Keratinocyte (primary cell): ENCODE measurements at regions not wholly inside any gene's neighbourhood (a gene's known extent, or its start where the extent isn't known, plus 50 kb on each side); places are given as distances from the start of the nearest gene placed in this dataset.

Source experiments
- DNase-seq: peaks from one replicate; pipeline ENCODE4 v3.0.0-alpha.2; 2011; ENCODE audit warnings: low read depth, missing footprints, low spot score
- FAIRE-seq: peaks from 2 replicates; lab custom pipeline; 2011; peaks lifted over from hg19 to GRCh38; lab: Jason Lieb, UNC
- H2AFZ ChIP-seq: 2 replicates; pipeline ENCODE4 v1.6.0; 2012; ENCODE audit warnings: low read length, control low read depth, inconsistent platforms; ENCODE audit not compliant: control insufficient read depth
- H3K27ac ChIP-seq: 2 replicates; pipeline ENCODE4 v1.5.1; 2011; ENCODE audit warnings: low read length; ENCODE audit not compliant: control insufficient read depth, insufficient read depth
- H3K27me3 ChIP-seq: 3 replicates; pipeline ENCODE4 v1.6.0; 2011; ENCODE audit warnings: low read length; ENCODE audit not compliant: control insufficient read depth, insufficient read depth; ENCODE audit errors: extremely low read depth
- H3K36me3 ChIP-seq, 2 experiments: 2 replicates in 1 of 2; 3 replicates in 1 of 2; pipeline ENCODE4 v1.5.1; 2011; ENCODE audit warnings: low read length in 2 of 2, mild to moderate bottlenecking in 1 of 2; ENCODE audit not compliant: control insufficient read depth in 2 of 2, insufficient read depth in 2 of 2; ENCODE audit errors: extremely low read depth in 1 of 2
- H3K4me1 ChIP-seq: 3 replicates; pipeline ENCODE4 v1.5.1; 2011; ENCODE audit warnings: low read length; ENCODE audit not compliant: control insufficient read depth, insufficient read depth; ENCODE audit errors: extremely low read depth
- H3K4me2 ChIP-seq: 3 replicates; pipeline ENCODE4 v1.6.0; 2011; ENCODE audit warnings: low read depth, low read length; ENCODE audit not compliant: control insufficient read depth, insufficient read depth; ENCODE audit errors: extremely low read depth
- H3K4me3 ChIP-seq, 3 experiments: fragments of 200-600 bp in 1 of 3; sonication (generic) in 1 of 3; 2 replicates in 2 of 3; 3 replicates in 1 of 3; pipeline ENCODE4 v1.5.1; 2011 to 2016; ENCODE audit warnings: low read length in 3 of 3, mild to moderate bottlenecking in 3 of 3, control low read depth in 2 of 3, inconsistent platforms in 1 of 3, low read depth in 1 of 3, mixed read lengths in 1 of 3, mixed run types in 1 of 3, moderate library complexity in 1 of 3; ENCODE audit not compliant: control insufficient read depth in 2 of 3, insufficient read depth in 2 of 3; ENCODE audit errors: extremely low read depth in 1 of 3
- H3K79me2 ChIP-seq: 2 replicates; pipeline ENCODE4 v1.6.0; 2012; ENCODE audit warnings: low read length; ENCODE audit not compliant: control insufficient read depth, insufficient read depth
- H3K9ac ChIP-seq: 3 replicates; pipeline ENCODE4 v1.6.0; 2011; ENCODE audit warnings: low read length; ENCODE audit not compliant: control insufficient read depth, insufficient read depth; ENCODE audit errors: extremely low read depth
- H3K9me1 ChIP-seq: 3 replicates; pipeline ENCODE4 v1.6.0; 2011; ENCODE audit warnings: low read length; ENCODE audit not compliant: control insufficient read depth, insufficient read depth; ENCODE audit errors: extremely low read depth
- H3K9me3 ChIP-seq: 2 replicates; pipeline ENCODE4 v1.5.1; 2012; ENCODE audit warnings: low read depth, low read length; ENCODE audit not compliant: control insufficient read depth
- H4K20me1 ChIP-seq: 3 replicates; pipeline ENCODE4 v1.6.0; 2011; ENCODE audit warnings: low read length; ENCODE audit not compliant: control insufficient read depth, insufficient read depth; ENCODE audit errors: extremely low read depth
- EZH2 ChIP-seq: IDR thresholded peaks from one replicate; pipeline ENCODE4 v1.6.1; 2012; ENCODE audit warnings: inconsistent platforms, mild to moderate bottlenecking, low read length, moderate library complexity
- dilution Hi-C: fragments of 300-500 bp; cut with MboI; formaldehyde crosslinking; loops from one replicate; pipeline ENCODE4 v1.7.0; 2020; ENCODE audit warnings: low sequenced_read_pairs; ENCODE audit not compliant: extremely low pct_ligation_motif_present
- TF ChIP-seq, protein P1 (sequence below), 3 experiments: IDR thresholded peaks in 1 of 3; conservative IDR thresholded peaks in 1 of 3; optimal IDR thresholded peaks in 1 of 3; 2 replicates in 2 of 3; 3 replicates in 1 of 3; pipeline versions ENCODE3 to v1.5.1; 2011; ENCODE audit warnings: low read length in 3 of 3, mild to moderate bottlenecking in 3 of 3, moderate library complexity in 2 of 3, control low read depth in 1 of 3, inconsistent platforms in 1 of 3; ENCODE audit not compliant: insufficient read depth in 2 of 3; ENCODE audit errors: extremely low read depth in 1 of 3

DNA sequence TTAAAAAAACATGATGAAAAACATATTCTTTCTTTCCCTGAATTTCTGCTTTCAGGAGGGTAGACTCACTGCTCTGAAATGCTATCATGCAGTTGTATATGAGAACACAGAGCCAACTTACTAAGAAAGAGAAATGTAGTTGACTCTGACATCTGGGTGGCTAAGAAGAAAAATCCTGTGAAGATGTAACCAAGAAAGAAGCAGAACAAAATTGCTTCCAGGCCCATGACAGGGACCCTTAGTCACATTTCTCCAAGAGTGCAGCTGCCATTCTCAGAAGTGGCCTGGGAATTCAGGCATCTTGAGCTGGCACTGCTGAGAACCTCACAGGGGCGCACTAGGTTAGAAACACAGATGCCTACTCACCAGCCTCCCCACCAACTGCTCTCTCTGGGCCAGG is 73.6 kb downstream of the RPL27A start:
- Histone ChIP-seq H3K9me1 (peaks cover 5% of the 10 kb centered on the region), H3K4me1 (peaks cover 3% of the 10 kb centered on the region), H3K79me2 (peaks cover 85% of the 10 kb centered on the region), H2AFZ (no peak overlapping the region), H3K27ac (no peak overlapping the region), H3K4me2 (no peak overlapping the region), H3K4me3 (no peak overlapping the region), H3K9ac (no peak overlapping the region), H3K36me3 (peaks cover 0 to 3% of the 10 kb centered on the region in 2 experiments), H3K27me3 (no peaks in the 10 kb centered on the region), H3K9me3 (no peaks in the 10 kb centered on the region), H4K20me1 (peaks cover 7% of the 10 kb centered on the region)
- FAIRE-seq: no peak
- TF ChIP-seq EZH2: no peak
- TF ChIP-seq, protein P1, sequence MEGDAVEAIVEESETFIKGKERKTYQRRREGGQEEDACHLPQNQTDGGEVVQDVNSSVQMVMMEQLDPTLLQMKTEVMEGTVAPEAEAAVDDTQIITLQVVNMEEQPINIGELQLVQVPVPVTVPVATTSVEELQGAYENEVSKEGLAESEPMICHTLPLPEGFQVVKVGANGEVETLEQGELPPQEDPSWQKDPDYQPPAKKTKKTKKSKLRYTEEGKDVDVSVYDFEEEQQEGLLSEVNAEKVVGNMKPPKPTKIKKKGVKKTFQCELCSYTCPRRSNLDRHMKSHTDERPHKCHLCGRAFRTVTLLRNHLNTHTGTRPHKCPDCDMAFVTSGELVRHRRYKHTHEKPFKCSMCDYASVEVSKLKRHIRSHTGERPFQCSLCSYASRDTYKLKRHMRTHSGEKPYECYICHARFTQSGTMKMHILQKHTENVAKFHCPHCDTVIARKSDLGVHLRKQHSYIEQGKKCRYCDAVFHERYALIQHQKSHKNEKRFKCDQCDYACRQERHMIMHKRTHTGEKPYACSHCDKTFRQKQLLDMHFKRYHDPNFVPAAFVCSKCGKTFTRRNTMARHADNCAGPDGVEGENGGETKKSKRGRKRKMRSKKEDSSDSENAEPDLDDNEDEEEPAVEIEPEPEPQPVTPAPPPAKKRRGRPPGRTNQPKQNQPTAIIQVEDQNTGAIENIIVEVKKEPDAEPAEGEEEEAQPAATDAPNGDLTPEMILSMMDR (optimal IDR thresholded peaks at IDR 0.05 in 1 of 3, IDR thresholded peaks at IDR 0.05 in 1 of 3, conservative IDR thresholded peaks at IDR 0.05 in 1 of 3; ENCODE audit: extremely low read depth in 1 of 3, insufficient read depth in 2 of 3, low read length in 3 of 3): no peak
- dilution Hi-C loops: no loop called here
- DNase-seq: no peak

DNA sequence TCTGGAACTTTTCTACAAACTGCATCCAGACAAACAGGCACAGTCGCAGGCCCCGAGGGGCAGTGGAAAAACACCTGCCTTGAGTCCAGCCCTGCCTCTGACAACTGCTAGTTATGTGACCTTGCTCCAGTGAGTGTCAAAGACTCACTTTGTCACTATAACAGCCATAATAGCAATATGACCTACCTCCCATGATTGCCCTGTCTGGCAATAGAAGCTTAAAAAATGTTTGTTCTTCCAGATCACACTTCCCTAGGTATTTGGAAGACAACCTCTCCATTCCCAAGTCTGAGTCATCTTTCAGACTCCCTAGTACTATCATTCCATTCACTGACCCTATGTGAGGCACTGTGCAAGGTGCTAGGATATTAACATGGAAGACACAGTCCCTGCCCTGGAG is 74.5 kb downstream of the RPL27A start:
- H3K36me3 ChIP-seq: peaks cover 0 to 3% of the 10 kb centered on the region in 2 experiments
- no peak for DNase-seq
- no peak for FAIRE-seq
- TF ChIP-seq EZH2: no peak
- no peak overlapping the region for H3K9ac ChIP-seq
- H3K4me1 ChIP-seq: peaks cover 3% of the 10 kb centered on the region
- H3K9me1 ChIP-seq: peaks cover 5% of the 10 kb centered on the region
- peaks cover 88% of the 10 kb centered on the region for H3K79me2 ChIP-seq
- no peak overlapping the region for H2AFZ ChIP-seq
- dilution Hi-C loops: no loop called here
- H3K4me2 ChIP-seq: no peak overlapping the region
- peaks cover 7% of the 10 kb centered on the region for H4K20me1 ChIP-seq
- no peaks in the 10 kb centered on the region for H3K9me3 ChIP-seq
- no peaks in the 10 kb centered on the region for H3K27me3 ChIP-seq
- H3K4me3 ChIP-seq: no peak overlapping the region
- no peak overlapping the region for H3K27ac ChIP-seq

DNA sequence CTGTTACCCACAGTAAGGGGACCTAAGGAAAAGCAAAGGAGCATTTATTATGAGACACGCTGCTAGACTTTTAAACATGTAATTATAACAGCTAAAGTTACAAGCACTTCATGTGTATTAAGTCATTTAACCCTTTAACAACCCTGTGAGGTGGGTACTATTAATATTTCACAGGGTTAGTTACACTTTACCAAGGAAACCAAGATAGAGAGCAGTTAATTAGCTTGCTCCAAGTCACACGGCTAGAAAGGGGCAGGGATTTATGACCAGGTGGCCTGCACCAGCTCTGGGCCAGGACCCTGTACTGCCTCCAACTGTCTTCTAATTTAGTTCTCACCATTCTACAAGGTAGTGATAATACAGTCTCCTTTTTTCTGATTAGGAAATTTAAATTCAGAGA is 74.9 kb downstream of the RPL27A start:
- peaks cover 0 to 3% of the 10 kb centered on the region in 2 experiments for H3K36me3 ChIP-seq
- H4K20me1 ChIP-seq: peaks cover 7% of the 10 kb centered on the region
- no peak overlapping the region for H2AFZ ChIP-seq
- no peaks in the 10 kb centered on the region for H3K9me3 ChIP-seq
- peaks cover 5% of the 10 kb centered on the region for H3K9me1 ChIP-seq
- no peak overlapping the region for H3K27ac ChIP-seq
- peaks cover 3% of the 10 kb centered on the region for H3K4me1 ChIP-seq
- H3K4me2 ChIP-seq: no peak overlapping the region
- H3K27me3 ChIP-seq: no peaks in the 10 kb centered on the region
- dilution Hi-C loops: no loop called here
- H3K9ac ChIP-seq: no peak overlapping the region
- peaks cover 91% of the 10 kb centered on the region for H3K79me2 ChIP-seq
- DNase-seq: no peak
- FAIRE-seq: no peak
- no peak overlapping the region for H3K4me3 ChIP-seq
- TF ChIP-seq, protein P1 (optimal IDR thresholded peaks at IDR 0.05 in 1 of 3, IDR thresholded peaks at IDR 0.05 in 1 of 3, conservative IDR thresholded peaks at IDR 0.05 in 1 of 3; ENCODE audit: extremely low read depth in 1 of 3, insufficient read depth in 2 of 3, low read length in 3 of 3): no peak
- TF ChIP-seq EZH2: no peak
